ENCODE measurements at regions not wholly inside any gene's neighbourhood (a gene's known extent, or its start where the extent isn't known, plus 50 kb on each side); places are given as distances from the start of the nearest gene placed in this dataset.
A peak's percentile ranks its signal among the peaks of the same experiment; 100 is the strongest.

- Histone ChIP-seq H3K9me3 (ENCODE audit: control insufficient read depth, insufficient read depth, low read depth, low read length) (no peaks in the 10 kb centered on the region), H3K4me1 (ENCODE audit: control insufficient read depth, insufficient read depth, low read length) (no peaks in the 10 kb centered on the region), H3K4me3 (ENCODE audit: low read depth, low read length) (no peak overlapping the region), H3K27ac (ENCODE audit: extremely low read depth, low read depth, low read length) (no peak overlapping the region), H3K36me3 (ENCODE audit: control insufficient read depth in 2 of 2, insufficient read depth in 1 of 2, low read length in 2 of 2) (no peaks in the 10 kb centered on the region)
- TF ChIP-seq ZIC2 (tag by site-specific recombination; IDR thresholded peaks at IDR 0.05) (0 out of 2 replicates have a peak, but pooled peaks have one; percentile 7), GLIS1 (tag by site-specific recombination; IDR thresholded peaks at IDR 0.05) (0 out of 2 replicates have a peak, but pooled peaks have one; percentile 20), ZNF394 (tag by site-specific recombination; IDR thresholded peaks at IDR 0.05; ENCODE audit: borderline replicate concordance) (no peak)
- CTCF ChIA-PET = interaction anchor here (0.8 kb wide), 1 partner anchor 250 kb away, joined by 3 read pairs; no protein-coding TSS in a partner anchor
- POLR2A ChIA-PET = no interaction called here
Measured at GRCh38 chr1:208951908-208952307, 631.6 kb upstream of the CAMK1G start.

GRCh38 chr1:208962867-208963266 lies 620.6 kb upstream of the CAMK1G start:
- no peak for TF ChIP-seq ZNF707 (tag by site-specific recombination; IDR thresholded peaks at IDR 0.05)
- no peak for TF ChIP-seq ZNF274 (IDR thresholded peaks at IDR 0.05; ENCODE audit: low read length)
- TF ChIP-seq ZNF274 (tag by site-specific recombination; IDR thresholded peaks at IDR 0.05; ENCODE audit: borderline replicate concordance) = no peak
- no peak for TF ChIP-seq ZNF132 (tag by site-specific recombination; IDR thresholded peaks at IDR 0.05; ENCODE audit: borderline replicate concordance)
- H3K27ac ChIP-seq (ENCODE audit: extremely low read depth, low read depth, low read length) = no peak overlapping the region
- H3K9me3 ChIP-seq (ENCODE audit: control insufficient read depth, insufficient read depth, low read depth, low read length) = no peaks in the 10 kb centered on the region
- no peaks in the 10 kb centered on the region for H3K4me1 ChIP-seq (ENCODE audit: control insufficient read depth, insufficient read depth, low read length)
- no peaks in the 10 kb centered on the region for H3K36me3 ChIP-seq (ENCODE audit: control insufficient read depth in 2 of 2, insufficient read depth in 1 of 2, low read length in 2 of 2)
- ChIA-PET CTCF (no interaction called here), POLR2A (no interaction called here)
- no peak overlapping the region for H3K4me3 ChIP-seq (ENCODE audit: low read depth, low read length)

DNA sequence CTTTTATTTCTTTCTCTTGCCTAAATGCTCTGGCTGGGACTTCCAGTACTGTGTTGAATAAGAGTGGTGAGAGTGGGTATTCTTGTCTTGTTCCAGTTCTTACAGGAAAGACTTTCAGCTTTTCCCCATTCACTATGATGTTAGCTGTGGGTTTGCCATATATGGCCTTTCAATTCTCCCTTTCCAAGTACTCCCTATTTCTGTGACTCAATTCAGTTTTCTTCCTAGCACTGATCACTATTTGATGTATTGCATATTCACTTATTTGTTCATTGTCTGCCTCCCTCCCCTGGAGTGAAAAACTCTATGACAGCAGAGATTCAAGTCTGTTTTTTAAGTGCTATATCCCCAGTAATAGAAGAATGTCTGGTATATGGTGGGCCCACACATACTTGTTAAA lies 618.2 kb upstream of the CAMK1G start:
- CTCF ChIA-PET = no interaction called here
- H3K4me3 ChIP-seq (ENCODE audit: low read depth, low read length) = no peak overlapping the region
- no peak overlapping the region for H3K27ac ChIP-seq (ENCODE audit: extremely low read depth, low read depth, low read length)
- TF ChIP-seq ZBTB21 (tag by site-specific recombination; IDR thresholded peaks at IDR 0.05) = no peak
- TF ChIP-seq ZNF239 (tag by site-specific recombination; IDR thresholded peaks at IDR 0.05) = no peak
- TF ChIP-seq ZNF791 (tag by site-specific recombination; IDR thresholded peaks at IDR 0.05) = no peak
- no peak for TF ChIP-seq ZNF707 (tag by site-specific recombination; IDR thresholded peaks at IDR 0.05)
- no peak for TF ChIP-seq ZNF510 (tag by site-specific recombination; IDR thresholded peaks at IDR 0.05; ENCODE audit: insufficient replicate concordance)
- no peaks in the 10 kb centered on the region for H3K36me3 ChIP-seq (ENCODE audit: control insufficient read depth in 2 of 2, insufficient read depth in 1 of 2, low read length in 2 of 2)
- no peaks in the 10 kb centered on the region for H3K4me1 ChIP-seq (ENCODE audit: control insufficient read depth, insufficient read depth, low read length)
- H3K9me3 ChIP-seq (ENCODE audit: control insufficient read depth, insufficient read depth, low read depth, low read length) = no peaks in the 10 kb centered on the region
- POLR2A ChIA-PET = no interaction called here

- CTCF ChIA-PET = interaction anchor here (0.7 kb wide), 1 partner anchor 224 kb away, joined by 5 read pairs; no protein-coding TSS in a partner anchor
- H3K27ac ChIP-seq (ENCODE audit: extremely low read depth, low read depth, low read length) = no peak overlapping the region
- POLR2A ChIA-PET = no interaction called here
- no peaks in the 10 kb centered on the region for H3K9me3 ChIP-seq (ENCODE audit: control insufficient read depth, insufficient read depth, low read depth, low read length)
- H3K4me3 ChIP-seq (ENCODE audit: low read depth, low read length) = no peak overlapping the region
- H3K4me1 ChIP-seq (ENCODE audit: control insufficient read depth, insufficient read depth, low read length) = no peaks in the 10 kb centered on the region
- no peaks in the 10 kb centered on the region for H3K36me3 ChIP-seq (ENCODE audit: control insufficient read depth in 2 of 2, insufficient read depth in 1 of 2, low read length in 2 of 2)
- no peak for TF ChIP-seq ZNF280C (tag by site-specific recombination; IDR thresholded peaks at IDR 0.05)
- no peak for TF ChIP-seq EGR2 (tag by site-specific recombination; IDR thresholded peaks at IDR 0.05; ENCODE audit: low read depth)
- no peak for TF ChIP-seq ZNF26 (tag by site-specific recombination; IDR thresholded peaks at IDR 0.05)
- TF ChIP-seq ZNF837 (tag by site-specific recombination; IDR thresholded peaks at IDR 0.05) = no peak
- no peak for TF ChIP-seq MYNN (tag by site-specific recombination; IDR thresholded peaks at IDR 0.05; ENCODE audit: borderline replicate concordance)
- TF ChIP-seq, protein P1, sequence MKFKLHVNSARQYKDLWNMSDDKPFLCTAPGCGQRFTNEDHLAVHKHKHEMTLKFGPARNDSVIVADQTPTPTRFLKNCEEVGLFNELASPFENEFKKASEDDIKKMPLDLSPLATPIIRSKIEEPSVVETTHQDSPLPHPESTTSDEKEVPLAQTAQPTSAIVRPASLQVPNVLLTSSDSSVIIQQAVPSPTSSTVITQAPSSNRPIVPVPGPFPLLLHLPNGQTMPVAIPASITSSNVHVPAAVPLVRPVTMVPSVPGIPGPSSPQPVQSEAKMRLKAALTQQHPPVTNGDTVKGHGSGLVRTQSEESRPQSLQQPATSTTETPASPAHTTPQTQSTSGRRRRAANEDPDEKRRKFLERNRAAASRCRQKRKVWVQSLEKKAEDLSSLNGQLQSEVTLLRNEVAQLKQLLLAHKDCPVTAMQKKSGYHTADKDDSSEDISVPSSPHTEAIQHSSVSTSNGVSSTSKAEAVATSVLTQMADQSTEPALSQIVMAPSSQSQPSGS (tag by site-specific recombination; IDR thresholded peaks at IDR 0.05; ENCODE audit: low read depth) = no peak
- TF ChIP-seq SETDB1 (IDR thresholded peaks at IDR 0.05; ENCODE audit: insufficient read length, low read length) = no peak
- TF ChIP-seq, protein P2, sequence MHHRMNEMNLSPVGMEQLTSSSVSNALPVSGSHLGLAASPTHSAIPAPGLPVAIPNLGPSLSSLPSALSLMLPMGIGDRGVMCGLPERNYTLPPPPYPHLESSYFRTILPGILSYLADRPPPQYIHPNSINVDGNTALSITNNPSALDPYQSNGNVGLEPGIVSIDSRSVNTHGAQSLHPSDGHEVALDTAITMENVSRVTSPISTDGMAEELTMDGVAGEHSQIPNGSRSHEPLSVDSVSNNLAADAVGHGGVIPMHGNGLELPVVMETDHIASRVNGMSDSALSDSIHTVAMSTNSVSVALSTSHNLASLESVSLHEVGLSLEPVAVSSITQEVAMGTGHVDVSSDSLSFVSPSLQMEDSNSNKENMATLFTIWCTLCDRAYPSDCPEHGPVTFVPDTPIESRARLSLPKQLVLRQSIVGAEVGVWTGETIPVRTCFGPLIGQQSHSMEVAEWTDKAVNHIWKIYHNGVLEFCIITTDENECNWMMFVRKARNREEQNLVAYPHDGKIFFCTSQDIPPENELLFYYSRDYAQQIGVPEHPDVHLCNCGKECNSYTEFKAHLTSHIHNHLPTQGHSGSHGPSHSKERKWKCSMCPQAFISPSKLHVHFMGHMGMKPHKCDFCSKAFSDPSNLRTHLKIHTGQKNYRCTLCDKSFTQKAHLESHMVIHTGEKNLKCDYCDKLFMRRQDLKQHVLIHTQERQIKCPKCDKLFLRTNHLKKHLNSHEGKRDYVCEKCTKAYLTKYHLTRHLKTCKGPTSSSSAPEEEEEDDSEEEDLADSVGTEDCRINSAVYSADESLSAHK (tag by site-specific recombination; IDR thresholded peaks at IDR 0.05) = no peak
- TF ChIP-seq BCL11A (tag by site-specific recombination; IDR thresholded peaks at IDR 0.05; ENCODE audit: low read depth) = no peak
- no peak for TF ChIP-seq ZNF777 (tag by site-specific recombination; IDR thresholded peaks at IDR 0.05; ENCODE audit: borderline replicate concordance)
- no peak for TF ChIP-seq ZSCAN30 (tag by site-specific recombination; IDR thresholded peaks at IDR 0.05)
Measured at GRCh38 chr1:208967334-208967733, 616.2 kb upstream of the CAMK1G start.
